Tibial artery (tissue), 4 donors: ENCODE measurements at regions not wholly inside any gene's neighbourhood (a gene's known extent, or its start where the extent isn't known, plus 50 kb on each side); places are given as distances from the start of the nearest gene placed in this dataset.
"Not testable (repeated sequence)": the region's sequence is repeated elsewhere in the genome, so short reads cannot be mapped to it uniquely, and the experiment has no call there.

Experiments used
- DNase-seq, 2 donors: peaks; one replicate each; pipeline ENCODE4 v3.0.0-alpha.2; 2019
- H3K27ac ChIP-seq, 2 donors: fragments of 200-600 bp; sonication (generic) in 1 of 2; 1 replicate in 1 of 2; 2 replicates in 1 of 2; pipeline ENCODE4 v1.5.1; 2018 to 2019; ENCODE audit warnings: mild to moderate bottlenecking in 1 of 2
- H3K27me3 ChIP-seq, 2 donors: fragments of 200-600 bp; sonication (generic) in 1 of 2; one replicate each; pipeline versions ENCODE4 v1.5.1 to v1.6.0; 2016 to 2019
- H3K36me3 ChIP-seq, 3 donors: fragments of 200-600 bp; sonication (generic) in 2 of 3; one replicate each; pipeline ENCODE4 v1.5.1; 2016 to 2019; ENCODE audit warnings: mild to moderate bottlenecking in 2 of 3
- H3K4me1 ChIP-seq, 4 donors: fragments of 200-600 bp; sonication (generic) in 2 of 4; 1 replicate in 3 of 4; 2 replicates in 1 of 4; pipeline ENCODE4 v1.5.1; 2016 to 2019
- H3K4me3 ChIP-seq, 2 donors: fragments of 200-600 bp; sonication (generic) in 1 of 2; 1 replicate in 1 of 2; 2 replicates in 1 of 2; pipeline ENCODE4 v1.5.1; 2018 to 2019; ENCODE audit warnings: mild to moderate bottlenecking in 2 of 2
- H3K9me3 ChIP-seq, 3 donors: fragments of 200-600 bp; sonication (generic) in 1 of 3; one replicate each; pipeline ENCODE4 v1.5.1; 2016 to 2019
- CTCF ChIP-seq, 2 experiments: fragments of 200-600 bp in 1 of 2; fragments of 450-650 bp in 1 of 2; IDR thresholded peaks; one replicate each; pipeline ENCODE4 v1.5.1; 2017 to 2019; ENCODE audit warnings: antibody characterized with exemption in 2 of 2, mild to moderate bottlenecking in 1 of 2, moderate library complexity in 1 of 2
- intact Hi-C: fragments of 100-400 bp; cut with DNase I; formaldehyde crosslinking; loops from one replicate; pipeline ENCODE4 v1.15.0; 2023; ENCODE audit warnings: low total_unique reads

- Histone ChIP-seq H3K4me3 (no peak overlapping the region), H3K27ac (peak overlapping the region; percentile 31 to 50), H3K27me3 (no peaks in the 10 kb centered on the region), H3K36me3 (no peaks in the 10 kb centered on the region), H3K9me3 (no peaks in the 10 kb centered on the region), H3K4me1 (peaks cover 0 to 35% (median 16%) of the 10 kb centered on the region in 4 donors)
- no peak for DNase-seq
- no peak for TF ChIP-seq CTCF (IDR thresholded peaks at IDR 0.05)
- intact Hi-C loops: loop anchor here (5.0 to 10.0 kb wide), 2 partner anchors 94 to 1496 kb away; partner anchors contain the start of gene METAP2
Measured at GRCh38 chr12:95380997-95381786, 92.8 kb upstream of the METAP2 start.

GRCh38 chr12:95383920-95384319, 90.0 kb upstream of the METAP2 start:
- intact Hi-C loops: loop anchor here (5.0 to 10.0 kb wide), 2 partner anchors 91 to 1493 kb away; partner anchors contain the start of gene METAP2
- H3K4me3 ChIP-seq, H3K9me3 ChIP-seq, H3K27me3 ChIP-seq, H3K36me3 ChIP-seq: not testable (repeated sequence)
- peak in 1 of 2 donors; percentile 41 for DNase-seq
- H3K4me1 ChIP-seq: peaks cover 0 to 43% (median 16%) of the 10 kb centered on the region in 4 donors
- H3K27ac ChIP-seq: peak overlapping the region; percentile 42 to 84

- Histone ChIP-seq H3K27ac (peak overlapping the region; percentile 79 to 84), H3K9me3 (no peaks in the 10 kb centered on the region), H3K4me1 (peaks cover 0 to 43% (median 16%) of the 10 kb centered on the region in 4 donors), H3K27me3 (no peaks in the 10 kb centered on the region), H3K36me3 (no peaks in the 10 kb centered on the region), H3K4me3 (peak overlapping the region in 1 of 2 donors; percentile 45)
- no peak for TF ChIP-seq CTCF (IDR thresholded peaks at IDR 0.05)
- no peak for DNase-seq
- intact Hi-C loops: loop anchor here (5.0 to 10.0 kb wide), 2 partner anchors 90 to 1493 kb away; partner anchors contain the start of gene METAP2
Measured at GRCh38 chr12:95384785-95385184, 89.2 kb upstream of the METAP2 start.

GRCh38 chr12:95385246-95386035, 88.5 kb upstream of the METAP2 start:
- peak overlapping the region; percentile 79 to 84 for H3K27ac ChIP-seq
- DNase-seq: peak in 1 of 2 donors; percentile 69
- H3K36me3 ChIP-seq: no peaks in the 10 kb centered on the region
- H3K4me3 ChIP-seq: peak overlapping the region; percentile 45 to 50
- intact Hi-C loops: loop anchor here (10.0 kb wide), 1 partner anchor 89 kb away; the partner anchor contains the start of gene METAP2
- H3K4me1 ChIP-seq: peaks cover 0 to 43% (median 16%) of the 10 kb centered on the region in 4 donors
- H3K27me3 ChIP-seq: no peaks in the 10 kb centered on the region
- peak in 1 of 2 experiments; percentile 15 for TF ChIP-seq CTCF (IDR thresholded peaks at IDR 0.05)
- H3K9me3 ChIP-seq: no peaks in the 10 kb centered on the region

GRCh38 chr12:95386051-95386450, 87.9 kb upstream of the METAP2 start:
- peaks cover 0 to 38% (median 15%) of the 10 kb centered on the region in 4 donors for H3K4me1 ChIP-seq
- no peaks in the 10 kb centered on the region for H3K9me3 ChIP-seq
- peak overlapping the region; percentile 45 to 50 for H3K4me3 ChIP-seq
- no peak for TF ChIP-seq CTCF (IDR thresholded peaks at IDR 0.05)
- H3K36me3 ChIP-seq: no peaks in the 10 kb centered on the region
- DNase-seq: no peak
- H3K27me3 ChIP-seq: no peaks in the 10 kb centered on the region
- intact Hi-C loops: loop anchor here (10.0 kb wide), 1 partner anchor 89 kb away; the partner anchor contains the start of gene METAP2
- H3K27ac ChIP-seq: peak overlapping the region; percentile 79 to 84

GRCh38 chr12:95388260-95388659, 85.7 kb upstream of the METAP2 start:
- H3K4me3 ChIP-seq, H3K27me3 ChIP-seq, DNase-seq, H3K36me3 ChIP-seq, H3K9me3 ChIP-seq, H3K27ac ChIP-seq: not testable (repeated sequence)
- H3K4me1 ChIP-seq: peaks cover 0 to 32% (median 14%) of the 10 kb centered on the region in 4 donors
- intact Hi-C loops: loop anchor here (10.0 kb wide), 1 partner anchor 87 kb away; the partner anchor contains the start of gene METAP2
